HEK293 (cell line): ENCODE measurements at regions not wholly inside any gene's neighbourhood (a gene's known extent, or its start where the extent isn't known, plus 50 kb on each side); places are given as distances from the start of the nearest gene placed in this dataset.

Experiments used
- CTCF ChIA-PET: fragments of 350-600 bp; formaldehyde crosslinking; extraction: SDS; loops from one replicate; lab custom pipeline; 2021; ENCODE audit warnings: antibody characterized with exemption; lab: Yijun Ruan, JAX
- POLR2A ChIA-PET: fragments of 300-600 bp; formaldehyde crosslinking; extraction: SDS; loops from one replicate; lab custom pipeline; 2020; ENCODE audit warnings: antibody characterized with exemption, inconsistent platforms; lab: Yijun Ruan, JAX
- H3K27ac ChIP-seq: fragments of 200-500 bp; sonication (Bioruptor generic); 2 replicates; pipeline ENCODE4 v1.5.1; 2014; ENCODE audit warnings: low read depth, low read length, control low read depth, inconsistent platforms; ENCODE audit errors: extremely low read depth
- H3K36me3 ChIP-seq, 2 experiments: fragments of 200-500 bp in 1 of 2; sonication (Bioruptor generic) in 1 of 2; 1 replicate in 1 of 2; 2 replicates in 1 of 2; pipeline ENCODE4 v1.5.1; 2014 to 2017; ENCODE audit warnings: inconsistent platforms in 2 of 2, low read length in 2 of 2; ENCODE audit not compliant: control insufficient read depth in 2 of 2, insufficient read depth in 1 of 2
- H3K4me1 ChIP-seq: fragments of 200-500 bp; sonication (Bioruptor generic); 2 replicates; pipeline ENCODE4 v1.5.1; 2014; ENCODE audit warnings: mild to moderate bottlenecking, low read length, inconsistent platforms; ENCODE audit not compliant: control insufficient read depth, insufficient read depth
- H3K4me3 ChIP-seq: 2 replicates; pipeline ENCODE4 v1.5.1; 2011; ENCODE audit warnings: low read depth, mild to moderate bottlenecking, control low read depth, low read length, moderate library complexity
- H3K9me3 ChIP-seq: fragments of 200-500 bp; sonication (Bioruptor generic); 2 replicates; pipeline ENCODE4 v1.5.1; 2014; ENCODE audit warnings: low read depth, low read length, inconsistent platforms; ENCODE audit not compliant: control insufficient read depth, insufficient read depth
- GLI4 ChIP-seq: fragments of 450-650 bp; formaldehyde crosslinking; IDR thresholded peaks from 2 replicates; pipeline ENCODE4 v1.5.1; 2016; ENCODE audit warnings: missing biosample characterization, missing genetic modification characterization
- INSM2 ChIP-seq: fragments of 450-650 bp; formaldehyde crosslinking; IDR thresholded peaks from 2 replicates; pipeline ENCODE4 v1.5.1; 2016; ENCODE audit warnings: missing biosample characterization, missing genetic modification characterization
- ZBTB17 ChIP-seq: fragments of 450-650 bp; formaldehyde crosslinking; IDR thresholded peaks from 2 replicates; pipeline ENCODE4 v1.5.1; 2016; ENCODE audit warnings: missing biosample characterization, missing genetic modification characterization
- ZBTB20 ChIP-seq: fragments of 450-650 bp; formaldehyde crosslinking; IDR thresholded peaks from 2 replicates; pipeline ENCODE4 v1.5.1; 2016; ENCODE audit warnings: missing biosample characterization, missing genetic modification characterization
- ZFP41 ChIP-seq: fragments of 450-650 bp; formaldehyde crosslinking; IDR thresholded peaks from 2 replicates; pipeline ENCODE4 v1.5.1; 2016; ENCODE audit warnings: missing biosample characterization, missing genetic modification characterization, borderline replicate concordance
- ZNF133 ChIP-seq: fragments of 450-650 bp; formaldehyde crosslinking; IDR thresholded peaks from 2 replicates; pipeline ENCODE4 v1.5.1; 2016; ENCODE audit warnings: missing biosample characterization, missing genetic modification characterization
- ZNF138 ChIP-seq: fragments of 450-650 bp; formaldehyde crosslinking; IDR thresholded peaks from 2 replicates; pipeline ENCODE4 v1.5.1; 2016; ENCODE audit warnings: missing biosample characterization, missing genetic modification characterization, borderline replicate concordance
- ZNF221 ChIP-seq: fragments of 450-650 bp; formaldehyde crosslinking; IDR thresholded peaks from 2 replicates; pipeline ENCODE4 v1.5.1; 2017; ENCODE audit warnings: missing biosample characterization, missing genetic modification characterization, borderline replicate concordance
- ZNF274 ChIP-seq, 2 experiments: fragments of 200-500 bp in 1 of 2; fragments of 450-650 bp in 1 of 2; sonication (Bioruptor generic) in 1 of 2; formaldehyde crosslinking in 1 of 2; IDR thresholded peaks; 2 replicates each; pipeline versions ENCODE4 v1.5.1 to v1.6.1; 2014 to 2016; ENCODE audit warnings: borderline replicate concordance in 1 of 2, inconsistent platforms in 1 of 2, low read length in 1 of 2, missing biosample characterization in 1 of 2, missing genetic modification characterization in 1 of 2
- ZNF311 ChIP-seq: fragments of 450-650 bp; formaldehyde crosslinking; IDR thresholded peaks from 2 replicates; pipeline ENCODE4 v1.5.1; 2017; ENCODE audit warnings: missing biosample characterization, missing genetic modification characterization, borderline replicate concordance
- ZNF335 ChIP-seq: fragments of 450-650 bp; formaldehyde crosslinking; conservative IDR thresholded peaks from 2 replicates; pipeline ENCODE4 v1.5.1; 2016; ENCODE audit warnings: missing biosample characterization, missing genetic modification characterization
- ZNF501 ChIP-seq: fragments of 450-650 bp; formaldehyde crosslinking; IDR thresholded peaks from 2 replicates; pipeline ENCODE4 v1.5.1; 2016; ENCODE audit warnings: missing biosample characterization, missing genetic modification characterization
- ZNF530 ChIP-seq: fragments of 450-650 bp; formaldehyde crosslinking; IDR thresholded peaks from 2 replicates; pipeline ENCODE4 v1.5.1; 2016; ENCODE audit warnings: low read depth, missing biosample characterization, missing genetic modification characterization
- ZNF555 ChIP-seq: fragments of 450-650 bp; formaldehyde crosslinking; conservative IDR thresholded peaks from 2 replicates; pipeline ENCODE4 v1.5.1; 2017; ENCODE audit warnings: missing biosample characterization, mild to moderate bottlenecking, missing genetic modification characterization, inconsistent platforms
- ZNF558 ChIP-seq: fragments of 450-650 bp; formaldehyde crosslinking; IDR thresholded peaks from 2 replicates; pipeline ENCODE4 v1.5.1; 2016; ENCODE audit warnings: missing biosample characterization, missing genetic modification characterization
- ZNF600 ChIP-seq: fragments of 450-650 bp; formaldehyde crosslinking; IDR thresholded peaks from 2 replicates; pipeline ENCODE4 v1.5.1; 2016; ENCODE audit warnings: missing biosample characterization, missing genetic modification characterization
- ZNF629 ChIP-seq: fragments of 450-650 bp; formaldehyde crosslinking; IDR thresholded peaks from 2 replicates; pipeline ENCODE4 v1.5.1; 2017; ENCODE audit warnings: missing biosample characterization, missing genetic modification characterization
- ZNF76 ChIP-seq: fragments of 450-650 bp; formaldehyde crosslinking; IDR thresholded peaks from 2 replicates; pipeline ENCODE4; 2016; ENCODE audit warnings: low read depth, missing biosample characterization, missing genetic modification characterization, borderline replicate concordance
- ZNF837 ChIP-seq: fragments of 450-650 bp; formaldehyde crosslinking; IDR thresholded peaks from 2 replicates; pipeline ENCODE4 v1.5.1; 2016; ENCODE audit warnings: missing biosample characterization, missing genetic modification characterization
- ZSCAN30 ChIP-seq: fragments of 450-650 bp; IDR thresholded peaks from 2 replicates; pipeline ENCODE4 v1.5.1; 2018; ENCODE audit warnings: missing biosample characterization, mild to moderate bottlenecking, missing genetic modification characterization, moderate library complexity
- TF ChIP-seq, protein P1 (sequence below): fragments of 450-650 bp; formaldehyde crosslinking; conservative IDR thresholded peaks from 2 replicates; pipeline ENCODE4 v1.5.1; 2016; ENCODE audit warnings: low read depth, missing biosample characterization, missing genetic modification characterization
- TF ChIP-seq, protein P2 (sequence below): fragments of 450-650 bp; formaldehyde crosslinking; IDR thresholded peaks from 2 replicates; pipeline ENCODE4 v1.5.1; 2017; ENCODE audit warnings: missing biosample characterization, missing genetic modification characterization

GRCh38 chr2:217339753-217340152 is 479.9 kb upstream of the TNP1 start:
- no peaks in the 10 kb centered on the region for H3K36me3 ChIP-seq
- no peaks in the 10 kb centered on the region for H3K4me1 ChIP-seq
- ChIA-PET CTCF (no interaction called here), POLR2A (no interaction called here)
- H3K9me3 ChIP-seq, result no peaks in the 10 kb centered on the region
- TF ChIP-seq ZBTB20 (tag by site-specific recombination) (no peak), ZSCAN30 (tag by site-specific recombination) (no peak), INSM2 (tag by site-specific recombination) (no peak), ZNF837 (tag by site-specific recombination) (no peak), ZNF274 (IDR thresholded peaks at IDR 0.05; ENCODE audit: low read length) (no peak), ZNF274 (tag by site-specific recombination; IDR thresholded peaks at IDR 0.05; ENCODE audit: borderline replicate concordance) (no peak), GLI4 (tag by site-specific recombination) (no peak), ZNF311 (no peak), ZFP41 (tag by site-specific recombination) (no peak), ZNF600 (tag by site-specific recombination) (no peak), ZNF530 (tag by site-specific recombination) (no peak), ZNF335 (tag by site-specific recombination) (no peak), ZNF555 (tag by site-specific recombination) (no peak), ZNF221 (no peak), ZNF133 (tag by site-specific recombination) (no peak)
- TF ChIP-seq, protein P1, sequence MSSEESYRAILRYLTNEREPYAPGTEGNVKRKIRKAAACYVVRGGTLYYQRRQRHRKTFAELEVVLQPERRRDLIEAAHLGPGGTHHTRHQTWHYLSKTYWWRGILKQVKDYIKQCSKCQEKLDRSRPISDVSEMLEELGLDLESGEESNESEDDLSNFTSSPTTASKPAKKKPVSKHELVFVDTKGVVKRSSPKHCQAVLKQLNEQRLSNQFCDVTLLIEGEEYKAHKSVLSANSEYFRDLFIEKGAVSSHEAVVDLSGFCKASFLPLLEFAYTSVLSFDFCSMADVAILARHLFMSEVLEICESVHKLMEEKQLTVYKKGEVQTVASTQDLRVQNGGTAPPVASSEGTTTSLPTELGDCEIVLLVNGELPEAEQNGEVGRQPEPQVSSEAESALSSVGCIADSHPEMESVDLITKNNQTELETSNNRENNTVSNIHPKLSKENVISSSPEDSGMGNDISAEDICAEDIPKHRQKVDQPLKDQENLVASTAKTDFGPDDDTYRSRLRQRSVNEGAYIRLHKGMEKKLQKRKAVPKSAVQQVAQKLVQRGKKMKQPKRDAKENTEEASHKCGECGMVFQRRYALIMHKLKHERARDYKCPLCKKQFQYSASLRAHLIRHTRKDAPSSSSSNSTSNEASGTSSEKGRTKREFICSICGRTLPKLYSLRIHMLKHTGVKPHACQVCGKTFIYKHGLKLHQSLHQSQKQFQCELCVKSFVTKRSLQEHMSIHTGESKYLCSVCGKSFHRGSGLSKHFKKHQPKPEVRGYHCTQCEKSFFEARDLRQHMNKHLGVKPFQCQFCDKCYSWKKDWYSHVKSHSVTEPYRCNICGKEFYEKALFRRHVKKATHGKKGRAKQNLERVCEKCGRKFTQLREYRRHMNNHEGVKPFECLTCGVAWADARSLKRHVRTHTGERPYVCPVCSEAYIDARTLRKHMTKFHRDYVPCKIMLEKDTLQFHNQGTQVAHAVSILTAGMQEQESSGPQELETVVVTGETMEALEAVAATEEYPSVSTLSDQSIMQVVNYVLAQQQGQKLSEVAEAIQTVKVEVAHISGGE (tag by site-specific recombination), result no peak
- TF ChIP-seq, protein P2, sequence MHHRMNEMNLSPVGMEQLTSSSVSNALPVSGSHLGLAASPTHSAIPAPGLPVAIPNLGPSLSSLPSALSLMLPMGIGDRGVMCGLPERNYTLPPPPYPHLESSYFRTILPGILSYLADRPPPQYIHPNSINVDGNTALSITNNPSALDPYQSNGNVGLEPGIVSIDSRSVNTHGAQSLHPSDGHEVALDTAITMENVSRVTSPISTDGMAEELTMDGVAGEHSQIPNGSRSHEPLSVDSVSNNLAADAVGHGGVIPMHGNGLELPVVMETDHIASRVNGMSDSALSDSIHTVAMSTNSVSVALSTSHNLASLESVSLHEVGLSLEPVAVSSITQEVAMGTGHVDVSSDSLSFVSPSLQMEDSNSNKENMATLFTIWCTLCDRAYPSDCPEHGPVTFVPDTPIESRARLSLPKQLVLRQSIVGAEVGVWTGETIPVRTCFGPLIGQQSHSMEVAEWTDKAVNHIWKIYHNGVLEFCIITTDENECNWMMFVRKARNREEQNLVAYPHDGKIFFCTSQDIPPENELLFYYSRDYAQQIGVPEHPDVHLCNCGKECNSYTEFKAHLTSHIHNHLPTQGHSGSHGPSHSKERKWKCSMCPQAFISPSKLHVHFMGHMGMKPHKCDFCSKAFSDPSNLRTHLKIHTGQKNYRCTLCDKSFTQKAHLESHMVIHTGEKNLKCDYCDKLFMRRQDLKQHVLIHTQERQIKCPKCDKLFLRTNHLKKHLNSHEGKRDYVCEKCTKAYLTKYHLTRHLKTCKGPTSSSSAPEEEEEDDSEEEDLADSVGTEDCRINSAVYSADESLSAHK, result no peak
- H3K27ac ChIP-seq, result no peak overlapping the region
- no peak overlapping the region for H3K4me3 ChIP-seq

- ChIA-PET POLR2A (interaction anchor here (0.7 kb wide), 1 partner anchor 9 kb away, joined by 8 read pairs; no protein-coding TSS in a partner anchor), CTCF (interaction anchor here (0.6 to 0.9 kb wide), 2 partner anchors 172 to 656 kb away, joined by 3 read pairs; no protein-coding TSS in a partner anchor)
- no peaks in the 10 kb centered on the region for H3K4me1 ChIP-seq
- H3K9me3 ChIP-seq, result no peaks in the 10 kb centered on the region
- no peak overlapping the region for H3K4me3 ChIP-seq
- H3K27ac ChIP-seq, result no peak overlapping the region
- no peaks in the 10 kb centered on the region for H3K36me3 ChIP-seq
- TF ChIP-seq, protein P1 (tag by site-specific recombination), result no peak
- TF ChIP-seq ZNF629 (tag by site-specific recombination), result 0 out of 2 replicates have a peak, but pooled peaks have one; percentile 19
- TF ChIP-seq ZNF138 (tag by site-specific recombination), result no peak
- no peak for TF ChIP-seq ZNF501 (tag by site-specific recombination)
- peak; percentile 24; the same call in 1 of the 2 replicates for TF ChIP-seq ZBTB17
- TF ChIP-seq ZNF558 (tag by site-specific recombination), result no peak
- no peak for TF ChIP-seq ZNF76 (tag by site-specific recombination)
Observed at GRCh38 chr2:217338306-217338916, 478.5 kb upstream of the TNP1 start.
